ENCODE measurements at regions not wholly inside any gene's neighbourhood (a gene's known extent, or its start where the extent isn't known, plus 50 kb on each side); places are given as distances from the start of the nearest gene placed in this dataset.

GRCh38 chr16:47967374-47967773 is 188.4 kb downstream of the ABCC12 start:
- DNase-seq = no peak

GRCh38 chr16:47966325-47966724 is 189.5 kb downstream of the ABCC12 start:
- DNase-seq = no peak

- no peak for DNase-seq
These were observed 190.4 kb downstream of the ABCC12 start for GRCh38 chr16:47965439-47965838.

GRCh38 chr16:47958726-47959125 is 197.1 kb downstream of the ABCC12 start:
- DNase-seq = no peak

- no peak for DNase-seq
These were observed 198.9 kb downstream of the ABCC12 start for GRCh38 chr16:47956916-47957315.

GRCh38 chr16:47949714-47950113 is 206.1 kb downstream of the ABCC12 start:
- no peak for DNase-seq

- DNase-seq = no peak
These were observed 206.5 kb downstream of the ABCC12 start for GRCh38 chr16:47949276-47949675.

- DNase-seq = no peak
These were observed 208.1 kb downstream of the ABCC12 start for GRCh38 chr16:47947723-47948122.

- no peak for DNase-seq
These were observed 209.7 kb downstream of the ABCC12 start for GRCh38 chr16:47946092-47946491.

GRCh38 chr16:47944589-47944988 is 211.2 kb downstream of the ABCC12 start:
- DNase-seq = no peak

GRCh38 chr16:47943235-47943634 is 212.6 kb downstream of the ABCC12 start:
- DNase-seq = no peak

- DNase-seq = no peak
These were observed 215.3 kb downstream of the ABCC12 start for GRCh38 chr16:47940466-47940865.

- no peak for DNase-seq
These were observed 216.1 kb downstream of the ABCC12 start for GRCh38 chr16:47939680-47940079.

GRCh38 chr16:47938272-47938671 is 217.5 kb downstream of the ABCC12 start:
- no peak for DNase-seq

- DNase-seq = peak; percentile 1
These were observed 227.8 kb downstream of the ABCC12 start for GRCh38 chr16:47928008-47928407.

GRCh38 chr16:47927330-47927729 is 228.5 kb downstream of the ABCC12 start:
- DNase-seq = no peak

GRCh38 chr16:47925811-47926460 is 229.9 kb downstream of the ABCC12 start:
- no peak for DNase-seq

GRCh38 chr16:47924950-47925349 is 230.8 kb downstream of the ABCC12 start:
- DNase-seq = no peak

- DNase-seq = no peak
These were observed 234.3 kb downstream of the ABCC12 start for GRCh38 chr16:47921535-47921934.

- DNase-seq = no peak
These were observed 235.1 kb downstream of the ABCC12 start for GRCh38 chr16:47920709-47921108.

GRCh38 chr16:47917118-47917517 is 238.7 kb downstream of the ABCC12 start:
- no peak for DNase-seq

- no peak for DNase-seq
These were observed 239.5 kb downstream of the ABCC12 start for GRCh38 chr16:47916266-47916665.

GRCh38 chr16:47907109-47907508 is 248.7 kb downstream of the ABCC12 start:
- DNase-seq = no peak

GRCh38 chr16:47905771-47906170 is 250.0 kb downstream of the ABCC12 start:
- no peak for DNase-seq

- no peak for DNase-seq
These were observed 251.1 kb downstream of the ABCC12 start for GRCh38 chr16:47904691-47905090.
